HG03175 (cell line): ENCODE measurements at regions not wholly inside any gene's neighbourhood (a gene's known extent, or its start where the extent isn't known, plus 50 kb on each side); places are given as distances from the start of the nearest gene placed in this dataset.
"Not testable (repeated sequence)": the region's sequence is repeated elsewhere in the genome, so short reads cannot be mapped to it uniquely, and the experiment has no call there.

Experiments used
- ATAC-seq: cut with Tn5 transposase; IDR thresholded peaks from one replicate; pipeline ENCODE4 v1.9.1; 2021; ENCODE audit warnings: mild to moderate bottlenecking, moderate library complexity; ENCODE audit not compliant: unreplicated experiment

DNA sequence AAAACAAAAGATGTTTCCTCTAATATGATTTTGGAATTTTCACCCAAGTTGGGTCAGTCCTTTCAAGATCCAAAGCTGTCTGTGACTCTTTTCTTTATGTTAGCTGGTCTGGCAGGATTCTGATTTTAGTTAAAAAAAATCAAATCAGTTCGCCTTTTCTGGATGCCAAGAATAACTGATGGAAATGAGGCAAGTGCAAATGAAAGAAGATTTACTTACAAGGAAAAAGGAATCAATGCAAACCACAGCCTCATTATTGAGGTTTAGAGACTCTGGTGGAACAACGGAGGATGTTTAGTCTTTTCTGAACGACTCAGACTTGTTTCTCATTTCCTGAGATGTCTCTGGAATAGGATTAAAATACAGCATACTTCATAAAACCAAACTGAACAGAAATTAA, 117.0 kb upstream of the DYRK2 start:
- no peak for ATAC-seq

DNA sequence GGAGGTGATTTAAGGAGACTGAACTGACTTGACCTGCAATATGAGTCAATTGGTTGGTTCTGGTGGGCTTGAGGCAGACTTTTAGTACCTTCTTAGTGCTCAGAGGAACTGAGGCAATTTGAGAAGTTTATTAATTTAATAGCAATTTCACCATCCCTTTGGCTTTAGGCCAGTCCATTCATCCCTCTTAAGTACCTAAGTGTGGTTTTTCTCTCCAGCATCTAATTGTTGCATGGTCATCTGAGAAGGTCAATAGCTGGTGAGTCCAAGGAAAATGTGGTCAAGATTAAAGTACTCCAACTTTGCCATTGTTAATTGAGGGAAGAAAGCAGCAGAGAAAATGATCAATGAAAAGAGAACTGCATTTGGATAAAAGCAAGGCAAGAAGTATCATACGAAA, 115.4 kb upstream of the DYRK2 start:
- ATAC-seq, result no peak

DNA sequence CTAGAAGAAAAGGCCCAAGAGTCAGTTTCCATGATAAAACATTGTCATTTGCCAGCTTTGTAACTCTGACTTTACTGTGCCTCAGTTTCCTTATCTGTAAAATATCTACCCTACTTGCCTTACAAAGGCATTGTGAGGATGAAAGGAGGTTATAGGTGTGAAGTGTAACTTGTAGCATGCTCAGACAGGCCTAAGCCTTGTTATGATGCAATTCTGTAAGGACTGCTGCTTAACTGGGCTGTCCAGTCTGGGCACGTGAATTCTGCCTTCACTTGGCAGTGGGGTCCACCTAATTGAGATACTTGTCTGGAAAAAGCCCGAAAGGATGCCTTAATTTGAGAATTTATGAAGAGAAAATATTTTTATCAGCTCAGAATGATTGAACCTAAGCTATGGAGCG, 114.5 kb upstream of the DYRK2 start:
- no peak for ATAC-seq

DNA sequence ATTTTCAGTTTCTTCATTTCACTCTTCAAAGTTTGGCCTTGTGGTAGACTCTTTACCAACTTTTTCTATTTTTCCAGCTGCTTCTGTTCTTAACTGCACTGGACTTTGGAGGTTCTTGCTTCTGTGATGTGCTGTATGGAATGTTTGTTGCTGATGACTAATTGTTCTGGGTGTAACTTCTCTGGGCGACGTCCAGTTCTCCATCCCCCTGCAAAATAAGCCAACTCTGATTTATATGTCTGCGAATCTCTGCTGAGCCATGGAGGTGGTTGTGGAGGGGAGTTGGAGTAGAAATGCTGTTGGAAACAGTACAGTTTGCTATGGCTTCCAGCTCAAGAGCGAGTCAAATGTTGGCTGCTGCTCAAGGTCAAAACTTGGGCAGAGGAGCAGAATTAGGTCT, 113.9 kb upstream of the DYRK2 start:
- no peak for ATAC-seq

DNA sequence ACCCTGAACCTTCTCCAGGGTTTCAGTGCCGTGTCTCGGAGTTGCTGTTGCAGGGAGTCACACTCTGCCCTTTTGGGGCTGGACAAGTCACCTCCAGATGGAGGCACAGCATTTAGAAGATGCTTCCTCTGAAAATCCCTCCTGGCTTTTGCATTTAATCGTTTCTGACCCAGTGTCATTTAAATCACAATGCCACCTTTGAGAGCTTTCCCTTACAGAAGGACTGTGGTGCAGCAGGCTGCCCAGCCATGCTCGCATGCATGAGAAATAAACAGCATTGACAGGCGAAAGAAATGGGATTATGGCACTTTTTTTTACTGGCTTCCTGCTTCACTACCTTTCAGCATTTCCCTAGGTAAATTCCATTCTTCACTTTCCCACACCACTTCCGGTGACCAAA, 113.4 kb upstream of the DYRK2 start:
- no peak for ATAC-seq

DNA sequence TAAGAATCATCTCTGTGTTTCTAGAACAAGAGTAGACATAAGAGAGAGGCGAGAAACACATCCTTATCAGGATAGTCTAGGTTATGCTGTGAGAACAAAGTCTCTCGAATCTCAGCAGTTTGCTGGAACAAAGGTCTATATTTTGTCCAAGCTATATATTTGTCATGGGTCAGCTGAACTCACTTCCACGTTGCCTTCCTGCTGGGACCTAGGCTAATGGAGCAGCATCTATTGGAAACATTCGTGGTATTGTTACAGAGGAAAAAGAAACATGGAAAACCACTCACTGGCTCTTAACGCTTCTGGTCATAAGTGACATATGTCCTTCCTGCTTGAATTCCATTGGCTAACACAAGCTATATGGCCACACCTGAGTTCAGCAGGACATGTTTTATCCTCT, 112.6 kb upstream of the DYRK2 start:
- no peak for ATAC-seq

DNA sequence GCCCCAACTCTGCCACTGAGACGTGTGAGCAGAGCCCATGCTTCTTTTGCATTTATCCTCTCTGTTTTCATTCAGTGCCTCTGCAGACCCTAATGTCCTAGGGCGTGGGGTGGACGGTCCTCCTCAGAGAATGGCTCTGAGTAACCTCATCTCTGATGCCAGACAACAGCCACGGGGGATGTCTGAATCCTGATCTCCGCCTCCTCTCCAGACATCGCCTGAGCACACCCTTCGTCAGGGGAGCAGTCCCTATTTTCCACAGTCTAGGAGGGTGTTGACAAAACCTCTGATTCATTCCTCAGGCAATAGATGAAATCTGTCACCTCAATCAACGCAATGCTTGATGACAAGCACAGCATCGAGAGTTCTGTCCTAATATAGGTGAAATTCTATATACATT, 109.2 kb upstream of the DYRK2 start:
- no peak for ATAC-seq

DNA sequence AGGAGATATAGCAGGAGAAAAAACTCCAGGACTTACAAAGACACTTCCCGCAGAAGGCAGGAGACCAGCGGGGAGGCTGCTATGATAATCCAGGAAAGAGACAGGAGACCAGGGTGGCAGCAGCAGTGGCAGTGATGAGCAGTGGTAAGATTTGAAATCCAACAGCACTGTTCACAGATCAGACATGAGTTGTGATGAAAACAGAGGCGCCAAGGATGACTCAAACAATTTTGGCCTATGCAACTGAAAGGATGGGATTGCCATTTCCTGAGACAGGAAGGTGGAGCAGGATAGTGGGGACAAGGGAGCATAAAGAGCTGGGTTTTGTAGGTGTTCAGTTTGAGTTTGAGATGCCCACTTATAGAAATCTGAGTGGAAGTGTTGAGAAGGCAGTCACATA, 108.6 kb upstream of the DYRK2 start:
- ATAC-seq, result no peak

DNA sequence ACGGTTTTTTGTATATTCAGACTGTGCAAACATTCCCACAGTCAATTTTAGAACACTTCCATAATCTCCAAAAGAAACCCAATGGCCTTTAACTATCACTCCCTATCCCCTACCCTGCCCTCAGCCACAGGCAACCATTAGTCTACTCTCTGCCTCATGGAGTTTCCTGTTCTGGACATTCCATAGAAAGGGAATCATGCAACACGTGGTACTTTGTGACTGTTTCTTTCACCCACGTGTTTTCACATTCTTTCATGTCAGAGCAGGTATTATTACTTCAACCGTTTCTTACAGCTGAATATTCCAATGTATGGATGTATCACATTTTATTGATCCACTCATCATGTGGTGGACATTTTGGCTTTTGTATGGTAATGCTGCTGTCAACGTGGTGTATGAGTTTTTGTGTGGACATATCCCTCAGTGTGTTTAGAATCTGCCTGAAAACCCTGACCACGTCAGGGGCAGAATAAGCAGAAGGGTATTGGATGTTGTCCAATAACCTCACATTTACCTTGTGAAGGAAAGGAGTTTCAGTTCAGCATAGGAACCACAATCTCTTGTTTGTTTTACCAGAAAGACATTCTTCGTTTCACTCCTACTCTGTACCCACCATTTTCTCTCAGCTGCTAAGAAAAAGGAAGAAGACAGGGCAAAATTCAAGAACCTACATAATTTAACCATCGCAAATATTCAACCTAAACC, 107.5 kb upstream of the DYRK2 start:
- peak; percentile 75 for ATAC-seq

DNA sequence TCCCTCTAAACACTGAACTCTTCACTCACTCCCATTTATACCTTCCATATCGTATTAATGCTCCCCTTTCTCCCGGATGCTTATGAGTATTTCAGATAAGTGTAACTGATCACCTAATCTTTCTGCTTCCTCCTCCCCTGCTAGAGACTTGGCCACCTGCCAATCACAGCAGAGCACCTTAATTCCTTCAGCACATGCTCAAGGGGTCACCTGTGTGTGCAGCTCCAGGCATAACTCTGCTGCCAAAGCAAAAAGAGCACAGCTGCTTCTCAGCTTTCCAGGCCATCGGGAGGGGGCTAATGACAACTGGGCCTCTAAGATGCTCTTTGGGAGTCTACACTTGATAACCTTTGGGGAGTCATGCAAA, 106.9 kb upstream of the DYRK2 start:
- peak; percentile 19 for ATAC-seq

DNA sequence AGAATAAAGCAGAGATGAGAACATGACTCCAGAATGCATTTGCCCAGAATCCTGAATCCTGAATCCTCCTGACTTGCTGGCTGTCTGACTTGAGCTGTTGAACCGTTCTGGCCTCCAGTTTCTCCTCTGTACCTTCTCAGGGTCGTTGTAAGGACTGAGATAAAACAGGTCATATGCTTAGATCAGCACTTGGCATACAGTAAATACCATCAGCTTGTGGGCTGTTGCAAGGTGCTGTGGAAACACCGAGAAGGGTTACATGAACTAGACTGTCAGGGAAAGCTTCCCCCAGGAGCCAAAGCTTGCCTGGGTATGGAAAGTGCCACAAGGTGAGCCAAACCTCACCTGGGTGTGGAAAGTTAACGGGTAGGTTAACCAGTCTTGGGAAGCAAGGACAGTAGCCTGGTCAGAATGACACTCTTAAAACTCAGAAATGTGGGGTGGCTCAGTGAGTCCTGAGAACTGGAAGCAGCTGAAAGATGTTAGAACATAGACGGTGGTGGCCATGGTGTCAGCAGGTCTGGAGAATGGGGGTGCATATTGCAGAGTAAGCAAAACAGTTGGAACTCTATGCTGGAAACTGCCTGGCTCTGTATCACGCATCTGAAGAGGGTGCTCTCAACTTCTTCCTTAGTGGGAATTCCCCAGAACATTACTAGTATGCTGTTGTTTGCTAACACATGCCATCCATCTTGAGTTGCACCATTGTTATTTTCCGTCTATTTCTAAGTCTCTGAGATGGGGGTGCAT, 105.3 kb upstream of the DYRK2 start:
- no peak for ATAC-seq

DNA sequence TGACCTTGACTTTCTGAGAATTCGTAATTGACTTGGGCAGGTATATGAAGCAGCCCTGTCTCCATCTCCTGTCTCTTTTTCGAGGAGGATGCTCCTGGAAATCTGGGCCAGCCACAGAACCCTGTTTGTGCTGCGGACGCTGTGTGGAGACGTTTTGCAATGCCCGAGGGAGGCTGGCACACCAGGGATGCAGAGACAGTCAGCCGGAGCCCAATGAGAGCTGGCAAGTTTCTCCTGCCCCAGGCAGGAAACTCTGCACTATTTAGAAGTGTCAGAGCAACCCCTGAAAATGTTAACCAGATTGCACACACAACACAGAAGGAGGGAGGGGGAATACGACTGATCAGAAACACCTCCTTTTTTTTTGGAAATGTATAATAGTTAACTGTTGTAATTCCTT, 103.2 kb upstream of the DYRK2 start:
- no peak for ATAC-seq

DNA sequence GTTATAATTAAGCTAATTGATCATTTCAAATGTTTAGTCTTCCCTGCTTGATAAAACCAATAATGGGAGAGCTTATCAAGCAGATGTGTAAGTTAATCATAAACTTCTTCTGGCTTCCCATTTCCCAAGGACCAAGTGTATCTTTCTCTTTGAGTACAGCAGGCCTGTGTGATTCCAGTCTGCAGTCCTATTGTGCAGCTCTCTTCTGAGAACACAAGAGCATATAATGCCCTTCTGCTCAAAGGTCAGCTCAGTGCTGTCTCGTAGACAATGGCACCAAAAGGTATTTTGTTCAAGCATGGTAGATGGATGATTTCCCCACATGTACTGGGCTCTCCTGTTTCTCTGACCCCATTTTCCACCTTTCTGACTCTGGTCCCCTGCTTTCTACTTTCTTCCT, 101.8 kb upstream of the DYRK2 start:
- ATAC-seq, result no peak

DNA sequence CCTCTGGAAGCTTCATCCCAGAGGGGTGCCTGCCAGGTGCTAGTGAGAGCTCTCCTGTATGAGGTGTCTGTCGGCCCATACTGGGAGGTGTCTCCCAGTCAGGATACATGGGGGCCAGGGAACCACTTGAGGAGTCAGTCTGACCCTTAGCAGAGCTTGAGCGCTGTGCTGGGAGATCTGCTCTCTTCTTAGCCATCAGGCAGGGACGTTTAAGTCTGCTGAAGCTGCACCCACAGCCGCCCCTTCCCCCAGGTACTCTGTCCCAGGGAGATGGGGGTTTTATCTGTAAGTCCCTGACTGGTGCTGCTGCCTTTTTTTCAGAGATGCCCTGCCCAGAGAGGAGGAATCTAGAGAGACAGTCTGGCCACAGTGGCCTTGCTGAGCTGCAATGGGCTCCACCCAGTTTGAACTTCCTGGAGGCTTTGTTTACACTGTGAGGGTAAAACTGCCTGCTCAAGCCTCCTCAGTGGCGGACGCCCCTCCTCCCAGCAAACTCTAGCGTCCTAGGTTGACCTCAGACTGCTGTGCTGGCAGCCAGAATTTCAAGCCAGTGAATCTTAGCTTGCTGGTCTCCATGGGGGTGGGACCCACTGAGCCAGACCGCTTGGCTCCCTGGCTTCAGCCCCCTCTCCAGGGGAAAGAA, 93.3 kb upstream of the DYRK2 start:
- ATAC-seq, result not testable (repeated sequence)

DNA sequence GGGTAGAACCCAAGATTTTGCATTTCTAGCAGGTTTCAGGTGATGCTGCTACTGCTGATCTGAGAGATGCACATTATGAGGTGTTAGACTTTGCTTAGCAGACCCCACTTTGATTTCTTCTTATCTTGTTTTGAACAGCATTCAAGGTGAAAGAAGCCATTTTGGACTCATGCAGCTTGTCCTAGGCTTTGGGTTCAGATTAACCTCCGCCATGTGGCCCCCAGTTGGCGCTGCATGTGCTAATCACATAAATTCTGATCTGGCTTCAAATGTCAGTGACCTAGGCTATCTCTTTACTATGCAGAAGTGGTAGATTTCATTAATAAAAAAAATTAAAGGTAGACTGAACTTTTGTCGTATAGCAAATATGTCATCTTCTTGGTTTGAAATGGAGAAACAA, 89.8 kb upstream of the DYRK2 start:
- no peak for ATAC-seq

DNA sequence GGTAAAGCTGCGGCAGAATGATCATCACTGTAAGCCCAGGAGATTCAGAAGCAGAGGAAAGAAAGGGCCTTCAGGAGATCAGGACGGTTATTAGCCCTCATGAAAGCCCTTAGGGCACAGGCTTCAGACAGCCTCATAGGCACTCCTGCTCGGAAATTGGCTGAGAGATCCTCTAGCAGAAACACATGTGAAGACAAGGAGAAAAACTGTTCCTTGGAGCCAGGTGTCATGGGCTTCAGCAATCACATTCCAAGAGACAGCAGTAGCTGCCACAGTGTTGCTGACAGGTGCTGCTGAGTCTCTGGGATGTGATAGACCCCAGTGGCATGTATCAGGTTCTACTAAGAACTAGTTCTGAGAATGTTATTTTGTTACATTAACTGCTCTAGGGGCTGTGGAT, 88.8 kb upstream of the DYRK2 start:
- ATAC-seq, result no peak

DNA sequence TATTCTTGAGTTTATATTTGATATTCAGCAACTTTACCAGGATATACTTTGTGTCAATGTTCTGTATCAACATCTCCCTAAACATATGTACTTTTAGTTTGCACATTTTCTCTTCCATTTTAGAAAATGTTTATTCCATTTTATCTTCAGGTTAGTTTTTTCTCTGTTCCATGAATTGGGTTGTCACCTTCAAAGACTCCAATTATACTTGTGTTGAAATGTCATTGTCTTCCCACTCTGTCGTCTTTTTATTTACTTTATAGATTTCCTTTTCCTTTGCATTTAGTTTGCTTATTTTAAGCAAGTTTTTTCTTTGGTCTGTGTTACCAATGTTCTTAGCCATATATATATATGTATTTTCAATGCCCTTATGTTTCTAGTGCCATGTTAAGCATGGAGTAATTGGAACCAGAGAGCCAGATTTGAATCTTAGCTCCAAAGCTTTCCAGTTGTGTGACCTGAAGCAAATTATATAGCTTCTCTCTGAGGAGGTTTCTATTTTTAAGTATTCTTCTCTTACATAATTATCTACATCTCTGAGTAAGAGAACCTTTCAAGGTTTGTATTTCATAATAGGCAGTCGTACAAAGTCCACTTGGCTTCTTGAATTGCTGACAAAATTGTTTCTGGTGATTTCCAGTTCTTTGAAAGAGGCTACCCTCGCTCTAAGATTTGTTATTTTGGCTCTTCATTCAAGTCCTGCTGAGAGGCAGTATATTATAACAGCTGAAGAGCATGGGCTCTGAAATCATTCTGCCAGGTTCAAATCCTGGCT, 85.8 kb upstream of the DYRK2 start:
- ATAC-seq, result no peak

DNA sequence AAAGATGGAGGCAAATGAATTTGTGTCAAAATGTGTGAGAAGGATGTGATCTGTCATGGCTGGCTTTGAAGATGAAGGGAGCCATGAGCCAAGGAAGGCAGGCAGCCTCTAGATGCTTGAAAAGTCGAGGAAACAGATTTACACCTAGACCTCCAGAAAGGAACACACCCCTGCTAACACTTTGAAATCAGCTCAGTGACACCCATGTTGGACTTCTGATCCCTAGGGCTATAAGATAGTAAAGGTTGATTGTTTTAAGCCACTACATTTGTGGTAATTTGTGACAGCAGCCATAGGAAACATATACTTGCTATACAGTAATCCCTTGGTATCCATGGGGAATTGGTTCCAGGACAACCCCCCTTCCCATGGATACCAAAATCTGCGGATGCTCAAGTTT, 80.5 kb upstream of the DYRK2 start:
- ATAC-seq, result no peak

DNA sequence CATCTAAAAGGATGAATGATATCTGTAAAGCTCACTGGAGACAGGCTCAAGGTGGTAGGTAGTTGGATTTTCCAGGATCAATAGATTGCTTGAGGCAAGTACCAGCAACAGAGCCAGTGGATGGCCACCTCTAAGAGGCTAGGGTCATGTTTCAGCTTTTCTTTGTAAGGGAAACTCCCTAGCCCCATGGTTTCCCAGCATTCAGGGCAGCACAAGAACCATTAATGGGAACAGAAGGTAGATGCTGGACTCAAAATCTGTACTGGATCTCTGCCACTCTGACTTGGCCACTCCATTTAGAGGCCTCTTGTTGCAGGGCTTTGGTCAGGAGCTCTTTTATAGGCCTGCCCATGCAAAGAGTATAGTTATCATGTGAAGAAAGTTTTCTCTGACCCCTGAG, 76.1 kb upstream of the DYRK2 start:
- ATAC-seq, result no peak

DNA sequence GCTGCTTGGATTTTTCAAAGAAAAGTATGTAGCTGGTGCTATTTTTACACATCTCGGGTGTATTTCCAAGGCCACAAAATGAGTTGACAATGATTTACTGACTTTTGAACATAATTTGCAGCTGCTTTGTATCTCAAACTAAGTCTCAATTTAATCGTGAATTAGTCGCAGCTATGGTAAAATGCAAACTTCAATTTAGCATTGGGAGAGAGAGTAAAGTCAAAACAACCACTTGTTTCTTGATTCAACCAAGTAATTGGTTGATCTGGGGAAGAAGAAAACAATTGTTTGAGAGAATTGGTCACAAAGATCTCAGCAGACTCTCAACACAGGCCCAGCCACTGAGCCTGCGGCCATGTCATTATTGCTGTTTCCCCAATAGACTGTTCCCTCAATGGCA, 75.0 kb upstream of the DYRK2 start:
- ATAC-seq, result no peak

DNA sequence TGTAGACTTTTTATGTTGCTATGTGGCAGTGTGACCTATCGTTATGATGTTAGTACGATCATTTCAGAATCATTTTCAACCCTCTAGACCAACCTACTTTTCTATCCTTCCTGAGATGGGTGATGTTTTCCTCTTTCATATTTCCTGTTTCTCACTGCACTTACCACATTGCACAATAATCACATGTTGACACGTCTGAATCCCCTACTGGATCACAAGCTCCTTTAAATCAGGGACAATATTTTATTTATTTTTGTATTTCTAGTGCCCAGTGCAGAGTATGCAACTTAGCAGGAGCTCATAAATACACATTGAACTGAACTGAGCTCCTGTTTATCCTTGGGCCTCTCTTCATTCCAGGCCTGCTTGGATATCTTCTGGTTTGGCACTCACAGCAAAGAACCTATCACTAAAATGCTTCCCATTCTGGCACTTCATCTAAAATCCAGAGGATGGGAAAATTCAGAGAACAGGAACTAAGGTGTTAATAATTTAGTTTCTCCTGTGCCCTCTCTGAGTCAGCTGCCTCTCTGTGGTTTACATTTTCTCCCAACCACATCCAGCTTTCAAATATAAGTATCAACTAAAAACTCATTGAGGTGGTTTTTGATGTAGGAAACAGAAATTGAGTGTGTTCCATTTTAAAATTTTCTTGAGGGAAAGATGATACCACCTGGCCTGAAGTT, 69.4 kb upstream of the DYRK2 start:
- ATAC-seq, result no peak
